Neuronal stem cell (in vitro differentiated cells): ENCODE measurements at regions not wholly inside any gene's neighbourhood (a gene's known extent, or its start where the extent isn't known, plus 50 kb on each side); places are given as distances from the start of the nearest gene placed in this dataset.

Experiments
- DNase-seq: peaks from one replicate; pipeline ENCODE4 v3.0.0-alpha.2; 2013; ENCODE audit warnings: low spot score
- H2AFZ ChIP-seq: one replicate; pipeline ENCODE4 v1.6.1; 2013; ENCODE audit warnings: mild to moderate bottlenecking, low read length, inconsistent platforms
- H2AK5ac ChIP-seq: 2 replicates; pipeline ENCODE4 v1.6.1; 2013; ENCODE audit warnings: low read depth, mild to moderate bottlenecking, inconsistent platforms, low read length, moderate library complexity, mixed read lengths
- H2BK120ac ChIP-seq: 2 replicates; pipeline ENCODE4 v1.6.1; 2013; ENCODE audit warnings: low read depth, mild to moderate bottlenecking, inconsistent platforms, low read length, moderate library complexity, mixed read lengths
- H2BK12ac ChIP-seq: one replicate; pipeline ENCODE4 v1.6.1; 2013; ENCODE audit warnings: low read length, inconsistent platforms
- H2BK15ac ChIP-seq: 2 replicates; pipeline ENCODE4 v1.6.1; 2013; ENCODE audit warnings: mild to moderate bottlenecking, low read length, inconsistent platforms, mixed read lengths
- H2BK5ac ChIP-seq: one replicate; pipeline ENCODE4 v1.6.1; 2013; ENCODE audit warnings: inconsistent platforms, mild to moderate bottlenecking, low read length, moderate library complexity
- H3K14ac ChIP-seq: one replicate; pipeline ENCODE4 v1.6.1; 2013; ENCODE audit warnings: low read length, inconsistent platforms
- H3K18ac ChIP-seq: 2 replicates; pipeline ENCODE4 v1.6.1; 2013; ENCODE audit warnings: low read length, inconsistent platforms
- H3K23ac ChIP-seq: 2 replicates; pipeline ENCODE4 v1.6.1; 2013; ENCODE audit warnings: low read depth, mild to moderate bottlenecking, mixed read lengths, low read length, inconsistent platforms; ENCODE audit not compliant: poor library complexity
- H3K27ac ChIP-seq: replicated peaks from 3 replicates; pipeline ENCODE4 v1.5.1; 2013; ENCODE audit warnings: low read length, inconsistent platforms
- H3K27me3 ChIP-seq, 3 experiments: 2 replicates each; pipeline ENCODE4 v1.6.1; 2013; ENCODE audit warnings: low read length in 3 of 3, mild to moderate bottlenecking in 2 of 3, inconsistent platforms in 1 of 3, low read depth in 1 of 3, mixed read lengths in 1 of 3, moderate library complexity in 1 of 3; ENCODE audit not compliant: control insufficient read depth in 3 of 3, insufficient read depth in 3 of 3
- H3K36me3 ChIP-seq, 2 donors: replicated peaks in 1 of 2; 2 replicates each; pipeline ENCODE4 v1.6.1; 2013; ENCODE audit warnings: low read length in 2 of 2; ENCODE audit not compliant: control insufficient read depth in 2 of 2, insufficient read depth in 2 of 2
- H3K4ac ChIP-seq: 2 replicates; pipeline ENCODE4 v1.6.1; 2013; ENCODE audit warnings: inconsistent platforms, mild to moderate bottlenecking, low read length, moderate library complexity
- H3K4me1 ChIP-seq, 2 donors: 1 replicate in 1 of 2; 2 replicates in 1 of 2; pipeline ENCODE4 v1.6.1; 2013; ENCODE audit warnings: low read length in 2 of 2, low read depth in 1 of 2; ENCODE audit not compliant: control insufficient read depth in 2 of 2, insufficient read depth in 1 of 2
- H3K4me2 ChIP-seq: one replicate; pipeline ENCODE4 v1.6.1; 2013; ENCODE audit warnings: mild to moderate bottlenecking, low read length, inconsistent platforms; ENCODE audit not compliant: insufficient read depth, poor library complexity, severe bottlenecking
- H3K4me3 ChIP-seq, 2 donors: 2 replicates each; pipeline ENCODE4 v1.5.1; 2013; ENCODE audit warnings: low read length in 2 of 2, mild to moderate bottlenecking in 2 of 2, inconsistent platforms in 1 of 2, moderate library complexity in 1 of 2
- H3K79me1 ChIP-seq: one replicate; pipeline ENCODE4 v1.6.1; 2013; ENCODE audit warnings: low read depth, mild to moderate bottlenecking, inconsistent platforms, low read length, moderate library complexity
- H3K9ac ChIP-seq: one replicate; pipeline ENCODE4 v1.6.1; 2013; ENCODE audit warnings: mild to moderate bottlenecking, low read depth, low read length, inconsistent platforms; ENCODE audit not compliant: poor library complexity
- H3K9me3 ChIP-seq, 2 donors: replicated peaks in 1 of 2; 2 replicates each; pipeline versions ENCODE3 to v1.6.1; 2013; ENCODE audit warnings: low read length in 2 of 2, mild to moderate bottlenecking in 2 of 2, inconsistent platforms in 1 of 2, low read depth in 1 of 2, mixed read lengths in 1 of 2, moderate library complexity in 1 of 2; ENCODE audit not compliant: control insufficient read depth in 2 of 2, insufficient read depth in 1 of 2
- H4K8ac ChIP-seq: one replicate; pipeline ENCODE4 v1.6.1; 2013; ENCODE audit warnings: low read depth, mild to moderate bottlenecking, inconsistent platforms, low read length, moderate library complexity
- H4K91ac ChIP-seq: one replicate; pipeline ENCODE4 v1.6.1; 2013; ENCODE audit warnings: low read length, low read depth, mild to moderate bottlenecking, inconsistent platforms; ENCODE audit not compliant: poor library complexity
- WGBS, 2 donors: extraction: QIAGEN DNeasy Blood & Tissue Kit; methylation state at CpG; one replicate each; pipeline ENCODE4 v1.1.7; 2013; ENCODE audit warnings: missing lambda C conversion rate in 2 of 2, mixed read lengths in 1 of 2; ENCODE audit not compliant: insufficient read length in 2 of 2, insufficient replicate concordance in 1 of 2; ENCODE audit errors: extremely low coverage in 2 of 2; 5-methylcytosine and 5-hydroxymethylcytosine counted together

GRCh38 chr10:28470873-28471651 lies 61.9 kb upstream of the WAC start:
- Histone ChIP-seq H2BK15ac (no peak overlapping the region), H3K4me3 (no peak overlapping the region), H3K36me3 (no peaks in the 10 kb centered on the region), H3K9ac (no peak overlapping the region), H2BK12ac (no peak overlapping the region), H3K4me1 (peaks cover 0 to 4% of the 10 kb centered on the region in 2 donors), H3K14ac (no peak overlapping the region), H4K8ac (peak overlapping the region; percentile 9), H3K79me1 (no peaks in the 10 kb centered on the region), H2AFZ (peak overlapping the region; percentile 29), H3K18ac (no peak overlapping the region), H3K9me3 (peaks cover 0 to 3% of the 10 kb centered on the region in 2 donors), H2AK5ac (no peak overlapping the region), H3K4me2 (no peak overlapping the region), H2BK5ac (no peak overlapping the region), H3K23ac (no peak overlapping the region), H4K91ac (no peak overlapping the region), H2BK120ac (no peak overlapping the region), H3K27ac (no peak overlapping the region), H3K4ac (no peak overlapping the region), H3K27me3 (no peaks in the 10 kb centered on the region)
- no peak for DNase-seq
- no CpG with 5 or more reads among the region's 12 CpGs for WGBS, 2 donors

GRCh38 chr10:28471652-28472050 lies 61.3 kb upstream of the WAC start:
- H2BK15ac ChIP-seq, result no peak overlapping the region
- no peak for DNase-seq
- H3K23ac ChIP-seq, result peak overlapping the region; percentile 2
- H4K8ac ChIP-seq, result no peak overlapping the region
- H2BK12ac ChIP-seq, result no peak overlapping the region
- H3K4me1 ChIP-seq, result peaks cover 0 to 4% of the 10 kb centered on the region in 2 donors
- WGBS, 2 donors, result no CpG with 5 or more reads among the region's 6 CpGs
- no peak overlapping the region for H3K14ac ChIP-seq
- peak overlapping the region; percentile 27 for H3K9ac ChIP-seq
- H2AFZ ChIP-seq, result no peak overlapping the region
- no peak overlapping the region for H2BK5ac ChIP-seq
- no peak overlapping the region for H3K18ac ChIP-seq
- no peak overlapping the region for H2BK120ac ChIP-seq
- no peak overlapping the region for H2AK5ac ChIP-seq
- H3K9me3 ChIP-seq, result peaks cover 0 to 3% of the 10 kb centered on the region in 2 donors
- no peaks in the 10 kb centered on the region for H3K36me3 ChIP-seq
- H3K4ac ChIP-seq, result no peak overlapping the region
- H3K4me3 ChIP-seq, result no peak overlapping the region
- no peak overlapping the region for H3K27ac ChIP-seq
- no peak overlapping the region for H3K4me2 ChIP-seq
- no peak overlapping the region for H4K91ac ChIP-seq
- no peaks in the 10 kb centered on the region for H3K27me3 ChIP-seq
- H3K79me1 ChIP-seq, result no peaks in the 10 kb centered on the region

GRCh38 chr10:28478646-28479045 lies 54.3 kb upstream of the WAC start:
- H4K91ac ChIP-seq, result no peak overlapping the region
- no peak overlapping the region for H3K4me3 ChIP-seq
- H2AFZ ChIP-seq, result no peak overlapping the region
- DNase-seq, result no peak
- H3K14ac ChIP-seq, result no peak overlapping the region
- WGBS, 2 donors, result no CpG with 5 or more reads among the region's 1 CpG
- no peak overlapping the region for H4K8ac ChIP-seq
- H2BK12ac ChIP-seq, result no peak overlapping the region
- no peak overlapping the region for H2BK120ac ChIP-seq
- no peak overlapping the region for H2BK15ac ChIP-seq
- no peaks in the 10 kb centered on the region for H3K27me3 ChIP-seq
- H3K4ac ChIP-seq, result no peak overlapping the region
- no peaks in the 10 kb centered on the region for H3K79me1 ChIP-seq
- H3K27ac ChIP-seq, result no peak overlapping the region
- no peak overlapping the region for H2BK5ac ChIP-seq
- no peak overlapping the region for H3K18ac ChIP-seq
- H3K9me3 ChIP-seq, result no peaks in the 10 kb centered on the region
- no peak overlapping the region for H3K4me2 ChIP-seq
- H2AK5ac ChIP-seq, result no peak overlapping the region
- H3K4me1 ChIP-seq, result peaks cover 0 to 2% of the 10 kb centered on the region in 2 donors
- H3K9ac ChIP-seq, result no peak overlapping the region
- H3K36me3 ChIP-seq, result no peaks in the 10 kb centered on the region
- no peak overlapping the region for H3K23ac ChIP-seq

- no peak overlapping the region for H3K9ac ChIP-seq
- H2AK5ac ChIP-seq, result no peak overlapping the region
- H2BK120ac ChIP-seq, result no peak overlapping the region
- H2BK12ac ChIP-seq, result no peak overlapping the region
- no peak overlapping the region for H3K4me2 ChIP-seq
- no CpG with 5 or more reads among the region's 5 CpGs for WGBS, 2 donors
- H4K91ac ChIP-seq, result no peak overlapping the region
- H3K4me3 ChIP-seq, result no peak overlapping the region
- H3K23ac ChIP-seq, result no peak overlapping the region
- peaks cover 0 to 1% of the 10 kb centered on the region in 2 donors for H3K9me3 ChIP-seq
- H3K18ac ChIP-seq, result no peak overlapping the region
- H4K8ac ChIP-seq, result no peak overlapping the region
- no peak overlapping the region for H3K27ac ChIP-seq
- H3K27me3 ChIP-seq, result no peaks in the 10 kb centered on the region
- H3K36me3 ChIP-seq, result no peaks in the 10 kb centered on the region
- H2BK5ac ChIP-seq, result no peak overlapping the region
- H3K14ac ChIP-seq, result no peak overlapping the region
- no peak for DNase-seq
- H3K4me1 ChIP-seq, result peaks cover 0 to 2% of the 10 kb centered on the region in 2 donors
- H2BK15ac ChIP-seq, result no peak overlapping the region
- peak overlapping the region; percentile 72 for H2AFZ ChIP-seq
- H3K4ac ChIP-seq, result no peak overlapping the region
- no peaks in the 10 kb centered on the region for H3K79me1 ChIP-seq
Observed at GRCh38 chr10:28479425-28479865, 53.5 kb upstream of the WAC start.
